ENCODE measurements at regions not wholly inside any gene's neighbourhood (a gene's known extent, or its start where the extent isn't known, plus 50 kb on each side); places are given as distances from the start of the nearest gene placed in this dataset.

DNA sequence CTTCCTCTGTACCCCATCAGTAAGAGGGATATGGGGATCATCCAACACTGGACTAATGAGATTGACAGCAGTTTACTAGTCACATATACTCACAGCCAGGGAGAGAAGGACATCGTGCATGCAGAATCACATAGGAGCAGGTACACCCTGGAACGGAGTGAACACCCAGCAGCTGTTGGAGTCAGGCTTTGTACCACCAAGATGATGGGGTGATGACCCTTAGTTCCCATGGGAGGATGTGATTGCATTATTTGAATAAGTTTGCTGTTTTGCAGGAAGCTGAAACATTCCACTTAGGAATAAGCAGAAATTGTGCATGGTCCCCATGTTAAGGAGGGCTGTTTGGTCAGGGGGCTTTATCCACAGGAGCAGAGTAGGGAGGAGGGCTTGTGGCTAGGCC is 482.7 kb upstream of the PDZRN3 start:
- Histone ChIP-seq H3K9me3 (ENCODE audit: low read depth) (no peaks in the 10 kb centered on the region), H4K20me1 (ENCODE audit: low read depth) (no peaks in the 10 kb centered on the region), H3K4me2 (no peak overlapping the region), H2AFZ (replicated peaks) (no peak overlapping the region), H3K9ac (no peak overlapping the region), H3K27ac (no peak overlapping the region), H3F3A (ENCODE audit: low read depth) (no peaks in the 10 kb centered on the region), H3K4me1 (no peaks in the 10 kb centered on the region), H3K27me3 (no peaks in the 10 kb centered on the region), H3K4me3 (no peak overlapping the region), H3K36me3 (no peaks in the 10 kb centered on the region), H3K79me2 (ENCODE audit: low read depth) (no peaks in the 10 kb centered on the region)
- Mint-ChIP-seq H3K36me3 (no peaks in the 10 kb centered on the region), H3K4me3 (no peak overlapping the region), H3K4me1 (no peaks in the 10 kb centered on the region), H3K9me3 (no peaks in the 10 kb centered on the region), H3K27me3 (ENCODE audit: insufficient read depth, low read depth) (no peaks in the 10 kb centered on the region), H3K27ac (no peak overlapping the region)
- no peak for DNase-seq (ENCODE audit: low spot score)
- TF ChIP-seq, protein P1, sequence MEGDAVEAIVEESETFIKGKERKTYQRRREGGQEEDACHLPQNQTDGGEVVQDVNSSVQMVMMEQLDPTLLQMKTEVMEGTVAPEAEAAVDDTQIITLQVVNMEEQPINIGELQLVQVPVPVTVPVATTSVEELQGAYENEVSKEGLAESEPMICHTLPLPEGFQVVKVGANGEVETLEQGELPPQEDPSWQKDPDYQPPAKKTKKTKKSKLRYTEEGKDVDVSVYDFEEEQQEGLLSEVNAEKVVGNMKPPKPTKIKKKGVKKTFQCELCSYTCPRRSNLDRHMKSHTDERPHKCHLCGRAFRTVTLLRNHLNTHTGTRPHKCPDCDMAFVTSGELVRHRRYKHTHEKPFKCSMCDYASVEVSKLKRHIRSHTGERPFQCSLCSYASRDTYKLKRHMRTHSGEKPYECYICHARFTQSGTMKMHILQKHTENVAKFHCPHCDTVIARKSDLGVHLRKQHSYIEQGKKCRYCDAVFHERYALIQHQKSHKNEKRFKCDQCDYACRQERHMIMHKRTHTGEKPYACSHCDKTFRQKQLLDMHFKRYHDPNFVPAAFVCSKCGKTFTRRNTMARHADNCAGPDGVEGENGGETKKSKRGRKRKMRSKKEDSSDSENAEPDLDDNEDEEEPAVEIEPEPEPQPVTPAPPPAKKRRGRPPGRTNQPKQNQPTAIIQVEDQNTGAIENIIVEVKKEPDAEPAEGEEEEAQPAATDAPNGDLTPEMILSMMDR (IDR thresholded peaks at IDR 0.05), result no peak
- TF ChIP-seq EZH2phosphoT487 (IDR thresholded peaks at IDR 0.05) (no peak), EZH2 (IDR thresholded peaks at IDR 0.05) (no peak)

DNA sequence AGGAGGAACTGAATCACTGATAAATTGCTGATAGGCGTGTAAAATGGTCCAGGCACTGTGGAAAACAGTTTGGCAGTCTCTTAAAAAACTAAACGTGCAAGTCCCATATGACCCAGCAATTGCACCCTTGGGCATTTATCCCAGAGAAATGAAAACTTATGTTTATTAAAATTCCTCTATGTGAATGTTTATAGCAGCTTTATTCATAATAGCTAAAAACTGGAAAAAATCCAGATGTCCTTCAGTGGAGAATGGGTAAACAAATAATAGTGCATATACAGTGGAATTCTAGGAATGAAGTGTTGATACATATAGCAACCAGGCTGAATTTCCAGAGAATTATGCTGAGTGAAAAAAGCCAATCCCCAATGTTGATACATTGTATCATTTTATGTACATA is 482.2 kb upstream of the PDZRN3 start:
- no peaks in the 10 kb centered on the region for H3K79me2 ChIP-seq (ENCODE audit: low read depth)
- H3F3A ChIP-seq (ENCODE audit: low read depth), result no peaks in the 10 kb centered on the region
- H3K36me3 Mint-ChIP-seq, result no peaks in the 10 kb centered on the region
- no peaks in the 10 kb centered on the region for H3K9me3 ChIP-seq (ENCODE audit: low read depth)
- H3K9ac ChIP-seq, result no peak overlapping the region
- H3K27me3 ChIP-seq, result no peaks in the 10 kb centered on the region
- H3K4me2 ChIP-seq, result no peak overlapping the region
- H3K27ac ChIP-seq, result no peak overlapping the region
- no peak overlapping the region for H3K4me3 ChIP-seq
- TF ChIP-seq, protein P1 (IDR thresholded peaks at IDR 0.05), result no peak
- TF ChIP-seq EZH2phosphoT487 (IDR thresholded peaks at IDR 0.05) (no peak), EZH2 (IDR thresholded peaks at IDR 0.05) (no peak)
- H3K9me3 Mint-ChIP-seq, result no peaks in the 10 kb centered on the region
- H3K36me3 ChIP-seq, result no peaks in the 10 kb centered on the region
- no peaks in the 10 kb centered on the region for H3K4me1 ChIP-seq
- no peak overlapping the region for H3K4me3 Mint-ChIP-seq
- H4K20me1 ChIP-seq (ENCODE audit: low read depth), result no peaks in the 10 kb centered on the region
- no peaks in the 10 kb centered on the region for H3K27me3 Mint-ChIP-seq (ENCODE audit: insufficient read depth, low read depth)
- no peaks in the 10 kb centered on the region for H3K4me1 Mint-ChIP-seq
- H2AFZ ChIP-seq (replicated peaks), result no peak overlapping the region
- no peak overlapping the region for H3K27ac Mint-ChIP-seq
- no peak for DNase-seq (ENCODE audit: low spot score)

DNA sequence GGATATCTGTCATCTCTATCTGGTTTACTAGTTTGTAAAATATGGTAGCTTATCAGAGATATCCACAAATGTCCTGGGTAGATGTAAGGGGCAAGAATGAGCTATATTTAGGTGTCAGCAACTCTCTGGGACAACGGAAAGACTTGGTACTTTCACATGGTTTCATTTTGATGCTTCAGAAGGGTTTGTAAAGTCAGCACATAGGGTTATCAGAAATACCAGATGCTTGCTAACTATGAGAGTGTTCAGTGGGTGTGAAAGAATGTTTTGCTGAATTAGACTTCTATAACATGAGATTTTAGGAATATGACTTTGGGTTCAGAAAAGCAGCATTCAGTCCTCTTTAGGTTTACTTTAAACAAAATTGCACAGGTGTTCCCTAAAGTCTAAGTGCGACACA is 466.5 kb upstream of the PDZRN3 start:
- Histone ChIP-seq H3F3A (ENCODE audit: low read depth) (no peaks in the 10 kb centered on the region), H3K9me3 (ENCODE audit: low read depth) (no peaks in the 10 kb centered on the region), H3K36me3 (no peaks in the 10 kb centered on the region), H3K27me3 (no peaks in the 10 kb centered on the region), H4K20me1 (ENCODE audit: low read depth) (no peaks in the 10 kb centered on the region), H2AFZ (replicated peaks) (no peak overlapping the region), H3K27ac (no peak overlapping the region), H3K79me2 (ENCODE audit: low read depth) (no peaks in the 10 kb centered on the region), H3K4me1 (peaks cover 8% of the 10 kb centered on the region), H3K9ac (no peak overlapping the region), H3K4me2 (no peak overlapping the region), H3K4me3 (no peak overlapping the region)
- Mint-ChIP-seq H3K4me1 (peaks cover 6% of the 10 kb centered on the region), H3K36me3 (no peaks in the 10 kb centered on the region), H3K27ac (no peak overlapping the region), H3K4me3 (no peak overlapping the region), H3K9me3 (peaks cover 2% of the 10 kb centered on the region), H3K27me3 (ENCODE audit: insufficient read depth, low read depth) (no peaks in the 10 kb centered on the region)
- DNase-seq (ENCODE audit: low spot score), result no peak
- TF ChIP-seq EZH2phosphoT487 (IDR thresholded peaks at IDR 0.05) (no peak), EZH2 (IDR thresholded peaks at IDR 0.05) (no peak)
- TF ChIP-seq, protein P1 (IDR thresholded peaks at IDR 0.05), result no peak

DNA sequence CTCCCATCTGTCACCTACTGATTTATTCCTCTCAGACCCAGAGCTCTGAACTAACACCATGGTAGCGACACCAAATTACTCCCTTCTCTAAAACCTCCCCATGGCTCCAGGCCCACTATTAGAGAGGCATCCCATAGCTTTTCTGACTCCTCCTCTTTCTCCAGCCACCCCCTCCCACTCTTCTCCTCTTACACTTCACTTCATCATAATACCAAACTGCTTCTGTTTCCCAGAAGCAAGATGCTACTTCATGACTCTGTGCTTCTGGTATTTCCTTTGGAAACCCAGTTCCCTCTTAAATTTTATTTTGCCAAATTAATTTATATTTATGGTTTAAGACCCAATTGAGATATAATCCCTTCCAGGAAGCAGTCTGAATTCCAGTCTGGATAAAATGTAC is 465.1 kb upstream of the PDZRN3 start:
- Mint-ChIP-seq H3K9me3 (peaks cover 2% of the 10 kb centered on the region), H3K27me3 (ENCODE audit: insufficient read depth, low read depth) (no peaks in the 10 kb centered on the region), H3K36me3 (no peaks in the 10 kb centered on the region), H3K27ac (no peak overlapping the region), H3K4me3 (no peak overlapping the region), H3K4me1 (peaks cover 6% of the 10 kb centered on the region)
- Histone ChIP-seq H3K79me2 (ENCODE audit: low read depth) (no peaks in the 10 kb centered on the region), H3F3A (ENCODE audit: low read depth) (no peaks in the 10 kb centered on the region), H3K4me1 (peaks cover 8% of the 10 kb centered on the region), H4K20me1 (ENCODE audit: low read depth) (no peaks in the 10 kb centered on the region), H3K4me2 (no peak overlapping the region), H3K4me3 (no peak overlapping the region), H2AFZ (replicated peaks) (no peak overlapping the region), H3K27ac (no peak overlapping the region), H3K36me3 (no peaks in the 10 kb centered on the region), H3K27me3 (no peaks in the 10 kb centered on the region), H3K9ac (no peak overlapping the region), H3K9me3 (ENCODE audit: low read depth) (no peaks in the 10 kb centered on the region)
- TF ChIP-seq EZH2 (IDR thresholded peaks at IDR 0.05), result no peak
- no peak for TF ChIP-seq EZH2phosphoT487 (IDR thresholded peaks at IDR 0.05)
- TF ChIP-seq, protein P1 (IDR thresholded peaks at IDR 0.05), result no peak
- DNase-seq (ENCODE audit: low spot score), result peak; percentile 5

Data from neural progenitor cell (in vitro differentiated cells).